GM12878 (cell line): ENCODE measurements at regions not wholly inside any gene's neighbourhood (a gene's known extent, or its start where the extent isn't known, plus 50 kb on each side); places are given as distances from the start of the nearest gene placed in this dataset.

Experiments used
- EP300 ChIP-seq, 2 experiments: fragments of 150-350 bp in 1 of 2; IDR thresholded peaks; 2 replicates each; pipeline ENCODE4 v1.6.1; 2011 to 2012; ENCODE audit warnings: low read depth in 2 of 2, low read length in 2 of 2, borderline replicate concordance in 1 of 2, improper control_type of control experiment in 1 of 2, inconsistent platforms in 1 of 2; ENCODE audit not compliant: control insufficient read depth in 1 of 2
- ZSCAN29 ChIP-seq: fragments of 450-650 bp; IDR thresholded peaks from 2 replicates; pipeline ENCODE4 v1.6.1; 2017; ENCODE audit warnings: mild to moderate bottlenecking, moderate library complexity

- TF ChIP-seq EP300 (IDR thresholded peaks at IDR 0.05; ENCODE audit: borderline replicate concordance in 1 of 2, control insufficient read depth in 1 of 2, low read depth in 2 of 2, low read length in 2 of 2) (no peak), ZSCAN29 (no peak)
Observed at GRCh38 chr17:14460516-14461226, 159.8 kb downstream of the HS3ST3B1 start.
